ENCODE measurements at regions not wholly inside any gene's neighbourhood (a gene's known extent, or its start where the extent isn't known, plus 50 kb on each side); places are given as distances from the start of the nearest gene placed in this dataset.

DNA sequence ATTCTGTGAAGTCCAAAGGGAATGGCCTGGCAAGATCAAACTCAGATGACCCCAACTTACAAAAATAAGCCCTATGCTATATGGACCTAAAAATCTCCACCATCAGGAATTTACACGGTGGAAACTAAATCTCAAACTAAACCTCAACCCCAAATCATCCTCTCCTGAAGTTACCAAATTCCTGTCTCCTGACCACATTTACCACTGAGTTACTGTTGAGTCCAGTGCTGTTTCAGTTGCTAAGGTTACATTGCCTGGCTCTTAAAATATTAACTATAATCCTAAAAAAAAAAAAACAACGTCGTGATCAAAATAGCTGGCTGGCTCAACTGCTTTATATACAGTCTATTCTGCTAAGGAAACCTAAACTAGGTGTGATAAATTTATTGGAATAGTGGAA, 315.2 kb upstream of the SLIT2 start:
- no peaks in the 10 kb centered on the region for H3K9me3 ChIP-seq (ENCODE audit: control insufficient read depth in 1 of 2, low read length in 2 of 2)
- no peaks in the 10 kb centered on the region for H3K4me1 ChIP-seq (ENCODE audit: control insufficient read depth in 1 of 2, insufficient read depth in 2 of 2, low read length in 2 of 2)

DNA sequence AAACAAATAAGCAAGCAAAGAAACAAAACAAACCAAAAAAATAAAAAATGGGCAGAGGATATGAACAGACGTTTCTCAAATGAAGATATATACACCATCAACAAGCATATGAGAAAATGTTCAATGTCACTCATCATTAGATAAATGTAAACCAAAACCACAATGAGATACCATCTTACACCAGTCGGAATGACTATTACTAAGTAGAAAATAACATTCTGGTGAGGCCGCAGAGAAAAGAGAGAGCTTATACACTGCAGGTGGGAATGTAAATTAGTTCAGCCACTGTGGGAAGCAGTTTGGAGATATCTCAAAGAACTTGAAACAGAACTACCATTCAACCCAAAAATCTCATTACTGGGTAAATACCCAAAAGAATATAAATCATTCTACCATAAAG, 321.0 kb upstream of the SLIT2 start:
- no peaks in the 10 kb centered on the region for H3K27me3 ChIP-seq (ENCODE audit: low read depth, low read length)
- H3K27ac ChIP-seq (ENCODE audit: low read length), result no peak overlapping the region
- H3K4me1 ChIP-seq (ENCODE audit: control insufficient read depth in 1 of 2, insufficient read depth in 2 of 2, low read length in 2 of 2), result no peaks in the 10 kb centered on the region
- no peaks in the 10 kb centered on the region for H3K36me3 ChIP-seq (ENCODE audit: control insufficient read depth in 1 of 2, insufficient read depth in 2 of 2, low read length in 2 of 2)
- H3K4me3 ChIP-seq (ENCODE audit: low read depth in 1 of 2, low read length in 2 of 2), result no peak overlapping the region
- H3K9me3 ChIP-seq (ENCODE audit: control insufficient read depth in 1 of 2, low read length in 2 of 2), result no peaks in the 10 kb centered on the region

More for the DNA sequence above, 315.2 kb upstream of the SLIT2 start:
- no peaks in the 10 kb centered on the region for H3K36me3 ChIP-seq (ENCODE audit: control insufficient read depth in 1 of 2, insufficient read depth in 2 of 2, low read length in 2 of 2)
- no peaks in the 10 kb centered on the region for H3K27me3 ChIP-seq (ENCODE audit: low read depth, low read length)
- no peak overlapping the region for H3K4me3 ChIP-seq (ENCODE audit: low read depth in 1 of 2, low read length in 2 of 2)
- H3K27ac ChIP-seq (ENCODE audit: low read length), result no peak overlapping the region

DNA sequence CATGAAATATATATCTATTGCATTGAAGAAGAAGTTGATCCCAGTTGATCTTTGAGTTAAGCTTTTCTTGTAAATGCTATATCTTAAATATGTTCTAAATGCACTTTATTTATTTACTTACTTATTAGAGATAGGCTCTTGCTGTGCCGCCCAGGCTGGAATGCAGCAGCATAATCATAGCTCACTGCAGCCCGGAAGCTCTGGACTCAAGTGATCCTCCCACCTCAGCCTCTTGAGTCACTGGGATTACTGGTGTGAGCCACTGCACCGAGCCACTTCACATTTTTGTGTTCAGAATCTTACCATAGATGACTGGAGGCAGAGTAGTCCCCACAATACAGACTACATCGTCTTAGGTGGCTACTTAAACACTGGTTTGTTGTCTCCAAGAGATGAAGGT, 324.3 kb upstream of the SLIT2 start:
- no peak overlapping the region for H3K27ac ChIP-seq (ENCODE audit: low read length)
- H3K9me3 ChIP-seq (ENCODE audit: control insufficient read depth in 1 of 2, low read length in 2 of 2), result no peaks in the 10 kb centered on the region
- H3K36me3 ChIP-seq (ENCODE audit: control insufficient read depth in 1 of 2, insufficient read depth in 2 of 2, low read length in 2 of 2), result no peaks in the 10 kb centered on the region
- H3K4me1 ChIP-seq (ENCODE audit: control insufficient read depth in 1 of 2, insufficient read depth in 2 of 2, low read length in 2 of 2), result no peaks in the 10 kb centered on the region
- no peaks in the 10 kb centered on the region for H3K27me3 ChIP-seq (ENCODE audit: low read depth, low read length)
- H3K4me3 ChIP-seq (ENCODE audit: low read depth in 1 of 2, low read length in 2 of 2), result no peak overlapping the region

DNA sequence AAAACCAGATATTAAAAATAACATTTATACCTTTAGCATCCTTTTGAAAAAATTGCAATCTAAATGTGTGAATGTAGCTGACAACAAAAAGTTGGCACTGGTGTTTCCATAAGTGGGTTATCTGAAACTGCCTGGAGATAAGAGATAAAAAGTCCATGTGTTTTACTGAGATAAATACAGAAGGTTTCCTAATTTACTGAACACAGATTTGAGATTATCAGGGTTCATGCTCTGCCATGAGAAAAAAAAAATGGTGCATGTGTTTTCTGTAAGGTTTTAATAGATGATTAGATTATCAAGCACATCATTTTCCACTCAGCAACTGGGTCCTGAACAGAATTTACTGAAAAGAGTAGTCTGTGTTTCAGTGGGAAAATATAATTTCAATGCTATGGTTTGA, 326.2 kb upstream of the SLIT2 start:
- Histone ChIP-seq H3K9me3 (ENCODE audit: control insufficient read depth in 1 of 2, low read length in 2 of 2) (no peaks in the 10 kb centered on the region), H3K4me3 (ENCODE audit: low read depth in 1 of 2, low read length in 2 of 2) (no peak overlapping the region), H3K27me3 (ENCODE audit: low read depth, low read length) (no peaks in the 10 kb centered on the region), H3K36me3 (ENCODE audit: control insufficient read depth in 1 of 2, insufficient read depth in 2 of 2, low read length in 2 of 2) (no peaks in the 10 kb centered on the region), H3K27ac (ENCODE audit: low read length) (no peak overlapping the region), H3K4me1 (ENCODE audit: control insufficient read depth in 1 of 2, insufficient read depth in 2 of 2, low read length in 2 of 2) (no peaks in the 10 kb centered on the region)

DNA sequence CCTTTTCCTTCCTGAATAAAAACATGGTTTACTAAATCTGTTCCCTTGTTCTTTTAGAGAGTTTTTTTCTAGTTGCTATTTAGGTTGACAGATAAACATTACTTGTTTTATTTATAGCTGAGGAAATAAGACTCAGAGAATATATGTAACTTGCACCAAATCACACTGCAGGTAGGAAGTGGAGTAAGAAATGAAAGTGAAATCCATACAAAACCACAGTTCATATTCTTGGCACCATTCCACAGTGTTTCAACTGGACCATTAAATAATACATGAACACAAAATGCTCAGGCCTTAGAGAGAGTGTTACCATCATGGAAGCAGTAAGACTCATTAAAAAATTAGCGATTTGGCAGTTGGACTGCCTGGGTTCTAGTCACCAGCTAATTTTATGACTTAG, 326.9 kb upstream of the SLIT2 start:
- Histone ChIP-seq H3K27me3 (ENCODE audit: low read depth, low read length) (no peaks in the 10 kb centered on the region), H3K9me3 (ENCODE audit: control insufficient read depth in 1 of 2, low read length in 2 of 2) (peaks cover 0 to 5% of the 10 kb centered on the region in 2 donors), H3K36me3 (ENCODE audit: control insufficient read depth in 1 of 2, insufficient read depth in 2 of 2, low read length in 2 of 2) (no peaks in the 10 kb centered on the region), H3K27ac (ENCODE audit: low read length) (no peak overlapping the region), H3K4me3 (ENCODE audit: low read depth in 1 of 2, low read length in 2 of 2) (no peak overlapping the region), H3K4me1 (ENCODE audit: control insufficient read depth in 1 of 2, insufficient read depth in 2 of 2, low read length in 2 of 2) (no peaks in the 10 kb centered on the region)

DNA sequence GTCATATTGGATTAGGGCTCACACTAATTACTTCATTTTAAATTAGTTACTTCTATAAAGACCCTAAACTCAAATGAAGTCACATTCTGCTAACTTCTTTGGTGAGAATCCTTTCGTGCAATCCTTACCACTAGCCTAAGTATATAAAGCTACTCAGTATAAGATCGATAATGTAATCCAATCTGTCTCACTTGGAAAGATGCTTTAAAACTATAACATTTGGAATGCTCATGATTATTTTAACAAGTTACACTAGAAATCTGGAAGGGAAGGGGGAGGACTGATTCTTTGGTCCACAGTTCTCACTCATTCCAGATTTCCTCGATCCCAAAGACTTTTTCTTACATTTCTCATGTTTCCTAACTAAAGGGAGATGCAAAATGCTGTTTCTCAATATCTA, 336.4 kb upstream of the SLIT2 start:
- Histone ChIP-seq H3K9me3 (ENCODE audit: control insufficient read depth in 1 of 2, low read length in 2 of 2) (peaks cover 0 to 3% of the 10 kb centered on the region in 2 donors), H3K27ac (ENCODE audit: low read length) (no peak overlapping the region), H3K36me3 (ENCODE audit: control insufficient read depth in 1 of 2, insufficient read depth in 2 of 2, low read length in 2 of 2) (no peaks in the 10 kb centered on the region), H3K4me3 (ENCODE audit: low read depth in 1 of 2, low read length in 2 of 2) (no peak overlapping the region), H3K4me1 (ENCODE audit: control insufficient read depth in 1 of 2, insufficient read depth in 2 of 2, low read length in 2 of 2) (no peaks in the 10 kb centered on the region), H3K27me3 (ENCODE audit: low read depth, low read length) (no peaks in the 10 kb centered on the region)

DNA sequence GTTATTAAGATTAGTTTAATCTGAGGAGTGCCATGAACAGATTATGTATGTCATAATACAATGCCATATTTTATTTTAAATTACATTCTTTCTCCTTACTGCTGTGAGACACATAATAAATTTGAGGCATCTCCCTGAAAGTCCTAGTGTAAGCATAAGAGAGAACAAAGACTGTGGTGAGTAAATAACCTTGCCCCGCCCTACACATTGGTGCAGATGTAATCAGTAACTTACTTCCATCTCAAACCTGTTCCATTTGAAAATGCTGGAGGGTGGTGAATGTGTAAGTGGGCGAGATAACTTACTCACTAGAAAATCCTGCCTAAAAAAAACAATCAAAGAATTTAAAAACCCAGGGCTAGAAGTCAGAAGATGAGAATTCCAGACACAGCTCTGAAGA, 338.1 kb upstream of the SLIT2 start:
- no peaks in the 10 kb centered on the region for H3K4me1 ChIP-seq (ENCODE audit: control insufficient read depth in 1 of 2, insufficient read depth in 2 of 2, low read length in 2 of 2)
- no peak overlapping the region for H3K4me3 ChIP-seq (ENCODE audit: low read depth in 1 of 2, low read length in 2 of 2)
- no peak overlapping the region for H3K27ac ChIP-seq (ENCODE audit: low read length)
- peaks cover 0 to 4% of the 10 kb centered on the region in 2 donors for H3K9me3 ChIP-seq (ENCODE audit: control insufficient read depth in 1 of 2, low read length in 2 of 2)
- no peaks in the 10 kb centered on the region for H3K36me3 ChIP-seq (ENCODE audit: control insufficient read depth in 1 of 2, insufficient read depth in 2 of 2, low read length in 2 of 2)
- no peaks in the 10 kb centered on the region for H3K27me3 ChIP-seq (ENCODE audit: low read depth, low read length)

DNA sequence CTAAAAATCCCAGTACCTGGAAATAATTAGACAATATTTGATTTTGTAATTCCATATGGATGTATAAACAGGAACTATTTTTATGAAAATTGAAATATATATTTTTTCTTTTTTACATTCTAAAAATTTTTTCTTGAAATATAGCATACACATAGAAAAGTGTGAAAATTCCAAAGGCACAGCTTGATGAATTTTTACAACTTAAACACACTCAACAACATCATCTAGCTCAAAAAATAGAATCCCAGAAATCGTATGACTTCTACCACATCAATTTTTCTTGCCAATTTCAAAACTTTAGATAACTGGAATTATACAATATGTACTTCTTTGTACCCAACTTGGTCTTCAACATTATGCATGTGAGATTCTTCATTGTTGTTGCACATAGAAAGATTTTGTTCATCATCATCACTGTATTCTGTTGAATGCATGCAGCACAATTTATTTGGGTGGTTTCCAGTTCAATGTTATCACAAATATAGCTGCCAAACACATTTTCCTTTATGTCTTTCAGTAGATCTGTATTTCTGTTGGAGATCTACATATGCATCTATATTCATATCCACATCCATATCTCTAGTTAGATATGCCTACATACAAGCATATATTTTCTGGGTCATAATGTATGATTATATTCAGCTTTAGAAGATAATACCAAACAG, 340.7 kb upstream of the SLIT2 start:
- Histone ChIP-seq H3K4me3 (ENCODE audit: low read depth in 1 of 2, low read length in 2 of 2) (no peak overlapping the region), H3K27me3 (ENCODE audit: low read depth, low read length) (no peaks in the 10 kb centered on the region), H3K4me1 (ENCODE audit: control insufficient read depth in 1 of 2, insufficient read depth in 2 of 2, low read length in 2 of 2) (no peaks in the 10 kb centered on the region), H3K27ac (ENCODE audit: low read length) (no peak overlapping the region), H3K9me3 (ENCODE audit: control insufficient read depth in 1 of 2, low read length in 2 of 2) (peaks cover 0 to 7% of the 10 kb centered on the region in 2 donors), H3K36me3 (ENCODE audit: control insufficient read depth in 1 of 2, insufficient read depth in 2 of 2, low read length in 2 of 2) (no peaks in the 10 kb centered on the region)

DNA sequence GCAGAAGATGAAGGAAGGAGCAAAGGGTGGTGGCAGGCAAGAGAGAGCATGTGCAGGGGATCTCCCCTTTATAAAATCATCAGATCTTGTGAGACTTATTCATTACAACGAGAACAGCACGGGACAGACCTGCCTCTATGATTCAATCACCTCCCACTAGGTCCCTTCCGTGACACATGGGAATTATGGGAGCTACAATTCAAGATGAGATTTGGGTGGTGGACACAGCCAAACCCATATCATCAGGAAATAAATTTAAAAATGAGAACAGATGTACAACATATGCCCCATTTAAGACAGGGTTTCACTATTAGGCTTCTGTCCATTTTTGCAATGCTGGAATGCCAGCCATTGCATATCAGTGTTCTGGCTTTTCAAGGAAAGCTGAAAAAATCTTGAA, 346.7 kb upstream of the SLIT2 start:
- H3K9me3 ChIP-seq (ENCODE audit: control insufficient read depth in 1 of 2, low read length in 2 of 2), result peaks cover 0 to 7% of the 10 kb centered on the region in 2 donors
- H3K27ac ChIP-seq (ENCODE audit: low read length), result no peak overlapping the region
- H3K27me3 ChIP-seq (ENCODE audit: low read depth, low read length), result no peaks in the 10 kb centered on the region
- no peak overlapping the region for H3K4me3 ChIP-seq (ENCODE audit: low read depth in 1 of 2, low read length in 2 of 2)
- no peaks in the 10 kb centered on the region for H3K4me1 ChIP-seq (ENCODE audit: control insufficient read depth in 1 of 2, insufficient read depth in 2 of 2, low read length in 2 of 2)
- H3K36me3 ChIP-seq (ENCODE audit: control insufficient read depth in 1 of 2, insufficient read depth in 2 of 2, low read length in 2 of 2), result no peaks in the 10 kb centered on the region

DNA sequence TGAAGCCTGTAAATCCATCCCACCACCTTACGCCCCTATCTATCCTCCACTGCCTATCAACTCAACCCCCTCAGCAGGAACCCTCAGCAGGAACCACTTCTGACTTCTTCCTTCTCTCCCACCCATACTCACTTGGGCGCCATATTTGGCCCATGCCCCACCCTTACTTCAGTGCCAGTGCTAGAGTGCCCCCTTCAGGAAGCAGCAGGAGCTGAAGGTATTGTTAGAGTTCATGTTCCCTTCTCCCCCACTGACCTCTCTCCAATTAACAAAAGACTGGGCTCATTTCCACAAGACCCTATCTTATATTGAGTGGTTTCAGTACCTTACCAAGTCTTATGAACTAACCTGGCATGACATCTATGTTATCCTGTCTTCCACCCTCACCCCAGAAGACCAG, 363.1 kb upstream of the SLIT2 start:
- Histone ChIP-seq H3K4me3 (ENCODE audit: low read depth in 1 of 2, low read length in 2 of 2) (no peak overlapping the region), H3K9me3 (ENCODE audit: control insufficient read depth in 1 of 2, low read length in 2 of 2) (peaks cover 0 to 2% of the 10 kb centered on the region in 2 donors), H3K27me3 (ENCODE audit: low read depth, low read length) (no peaks in the 10 kb centered on the region), H3K36me3 (ENCODE audit: control insufficient read depth in 1 of 2, insufficient read depth in 2 of 2, low read length in 2 of 2) (no peaks in the 10 kb centered on the region), H3K4me1 (ENCODE audit: control insufficient read depth in 1 of 2, insufficient read depth in 2 of 2, low read length in 2 of 2) (no peaks in the 10 kb centered on the region), H3K27ac (ENCODE audit: low read length) (no peak overlapping the region)

DNA sequence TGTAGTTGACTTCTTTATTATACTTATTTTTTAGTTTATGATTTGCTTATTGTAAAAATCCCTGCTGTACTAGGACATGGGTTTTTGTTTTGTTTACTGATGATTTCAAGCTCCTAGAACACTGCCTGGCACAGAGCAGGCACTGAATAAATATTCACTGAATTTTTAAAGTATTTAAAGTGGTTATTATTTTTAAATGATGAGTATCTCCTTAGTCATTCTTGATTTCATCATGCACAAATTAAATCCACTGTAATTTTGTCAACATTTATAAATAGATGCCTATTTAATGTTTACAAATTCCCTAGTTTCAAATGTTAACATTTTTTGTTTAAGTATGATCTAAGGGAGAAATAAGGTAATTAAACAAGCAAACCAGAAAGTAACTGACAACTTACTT, 367.9 kb upstream of the SLIT2 start:
- H3K4me3 ChIP-seq (ENCODE audit: low read depth in 1 of 2, low read length in 2 of 2), result no peak overlapping the region
- no peak overlapping the region for H3K27ac ChIP-seq (ENCODE audit: low read length)
- no peaks in the 10 kb centered on the region for H3K36me3 ChIP-seq (ENCODE audit: control insufficient read depth in 1 of 2, insufficient read depth in 2 of 2, low read length in 2 of 2)
- no peaks in the 10 kb centered on the region for H3K27me3 ChIP-seq (ENCODE audit: low read depth, low read length)
- peaks cover 0 to 2% of the 10 kb centered on the region in 2 donors for H3K9me3 ChIP-seq (ENCODE audit: control insufficient read depth in 1 of 2, low read length in 2 of 2)
- H3K4me1 ChIP-seq (ENCODE audit: control insufficient read depth in 1 of 2, insufficient read depth in 2 of 2, low read length in 2 of 2), result no peaks in the 10 kb centered on the region

DNA sequence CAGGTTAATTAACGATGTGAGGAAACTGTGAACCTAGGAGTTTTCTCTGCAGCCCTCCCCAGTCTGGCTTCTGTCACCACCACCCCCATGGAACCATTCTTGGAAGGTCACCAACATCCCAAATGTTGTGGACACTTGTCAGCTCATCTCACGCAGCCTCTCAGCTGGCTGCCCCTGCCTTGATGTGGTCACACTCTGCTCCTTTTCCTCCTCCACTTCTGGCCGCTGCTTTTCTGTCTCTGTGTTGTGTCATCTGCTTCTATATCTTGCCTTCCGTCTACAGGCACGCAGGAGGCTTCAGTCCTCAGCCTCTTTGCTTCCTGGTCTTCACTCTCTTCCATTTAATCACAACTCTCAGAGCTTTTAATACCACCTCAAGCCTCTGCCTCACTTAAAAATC, 371.5 kb upstream of the SLIT2 start:
- Histone ChIP-seq H3K9me3 (ENCODE audit: control insufficient read depth in 1 of 2, low read length in 2 of 2) (no peaks in the 10 kb centered on the region), H3K4me1 (ENCODE audit: control insufficient read depth in 1 of 2, insufficient read depth in 2 of 2, low read length in 2 of 2) (no peaks in the 10 kb centered on the region), H3K27me3 (ENCODE audit: low read depth, low read length) (no peaks in the 10 kb centered on the region), H3K36me3 (ENCODE audit: control insufficient read depth in 1 of 2, insufficient read depth in 2 of 2, low read length in 2 of 2) (no peaks in the 10 kb centered on the region), H3K27ac (ENCODE audit: low read length) (no peak overlapping the region), H3K4me3 (ENCODE audit: low read depth in 1 of 2, low read length in 2 of 2) (no peak overlapping the region)

Data from muscle layer of duodenum (tissue), 2 donors.